ENCODE measurements at regions not wholly inside any gene's neighbourhood (a gene's known extent, or its start where the extent isn't known, plus 50 kb on each side); places are given as distances from the start of the nearest gene placed in this dataset.
"Not testable (repeated sequence)": the region's sequence is repeated elsewhere in the genome, so short reads cannot be mapped to it uniquely, and the experiment has no call there.

- DNase-seq = no peak
Measured at GRCh38 chr5:123966781-123967180, 454.8 kb downstream of the CSNK1G3 start.

GRCh38 chr5:123965626-123966025, 453.6 kb downstream of the CSNK1G3 start:
- no peak for DNase-seq

- DNase-seq = no peak
Measured at GRCh38 chr5:123964884-123965283, 452.9 kb downstream of the CSNK1G3 start.

GRCh38 chr5:123960526-123960925, 448.5 kb downstream of the CSNK1G3 start:
- no peak for DNase-seq

GRCh38 chr5:123951582-123951977, 439.6 kb downstream of the CSNK1G3 start:
- DNase-seq = no peak

- no peak for DNase-seq
Measured at GRCh38 chr5:123950701-123951581, 439.0 kb downstream of the CSNK1G3 start.

GRCh38 chr5:123949807-123950340, 437.9 kb downstream of the CSNK1G3 start:
- no peak for DNase-seq

- DNase-seq = no peak
Measured at GRCh38 chr5:123949043-123949804, 437.2 kb downstream of the CSNK1G3 start.

- DNase-seq = no peak
Measured at GRCh38 chr5:123947797-123948196, 435.8 kb downstream of the CSNK1G3 start.

GRCh38 chr5:123945548-123945947, 433.6 kb downstream of the CSNK1G3 start:
- DNase-seq = no peak

GRCh38 chr5:123943151-123943550, 431.2 kb downstream of the CSNK1G3 start:
- no peak for DNase-seq

GRCh38 chr5:123940416-123940815, 428.4 kb downstream of the CSNK1G3 start:
- DNase-seq = no peak

- DNase-seq = no peak
Measured at GRCh38 chr5:123937230-123937629, 425.3 kb downstream of the CSNK1G3 start.

- no peak for DNase-seq
Measured at GRCh38 chr5:123936548-123936947, 424.6 kb downstream of the CSNK1G3 start.

GRCh38 chr5:123933812-123934211, 421.8 kb downstream of the CSNK1G3 start:
- not testable (repeated sequence) for DNase-seq

- no peak for DNase-seq
Measured at GRCh38 chr5:123929055-123929474, 417.1 kb downstream of the CSNK1G3 start.

- no peak for DNase-seq
Measured at GRCh38 chr5:123928401-123928800, 416.4 kb downstream of the CSNK1G3 start.

GRCh38 chr5:123921193-123921592, 409.2 kb downstream of the CSNK1G3 start:
- no peak for DNase-seq

- no peak for DNase-seq
Measured at GRCh38 chr5:123916345-123917121, 404.6 kb downstream of the CSNK1G3 start.

GRCh38 chr5:123914333-123914732, 402.4 kb downstream of the CSNK1G3 start:
- DNase-seq = no peak

- DNase-seq = no peak
Measured at GRCh38 chr5:123907349-123907748, 395.4 kb downstream of the CSNK1G3 start.

GRCh38 chr5:123906698-123907295, 394.8 kb downstream of the CSNK1G3 start:
- no peak for DNase-seq
